Breast epithelium (tissue), 4 donors: ENCODE measurements at regions not wholly inside any gene's neighbourhood (a gene's known extent, or its start where the extent isn't known, plus 50 kb on each side); places are given as distances from the start of the nearest gene placed in this dataset.
A peak's percentile ranks its signal among the peaks of the same experiment; 100 is the strongest.

Experiments
- DNase-seq, 2 donors: peaks; one replicate each; pipeline ENCODE4 v3.0.0-alpha.2; 2019; ENCODE audit warnings: low spot score in 2 of 2
- H3K27ac ChIP-seq, 2 donors: fragments of 200-600 bp; sonication (generic) in 1 of 2; one replicate each; pipeline ENCODE4 v1.5.1; 2016 to 2019; ENCODE audit warnings: mild to moderate bottlenecking in 1 of 2
- H3K27me3 ChIP-seq, 2 donors: fragments of 200-600 bp; sonication (generic) in 1 of 2; one replicate each; pipeline versions ENCODE4 v1.5.1 to v1.6.0; 2017 to 2019; ENCODE audit warnings: control low read depth in 1 of 2, mild to moderate bottlenecking in 1 of 2
- H3K36me3 ChIP-seq: fragments of 200-600 bp; one replicate; pipeline ENCODE4 v1.5.1; 2019
- H3K4me1 ChIP-seq, 2 donors: fragments of 200-600 bp; sonication (generic); one replicate each; pipeline ENCODE4 v1.5.1; 2016 to 2019; ENCODE audit warnings: control low read depth in 1 of 2
- H3K4me3 ChIP-seq, 3 donors: fragments of 200-600 bp; sonication (generic); 1 replicate in 2 of 3; 2 replicates in 1 of 3; pipeline ENCODE4 v1.5.1; 2016 to 2019; ENCODE audit warnings: mild to moderate bottlenecking in 3 of 3, moderate library complexity in 2 of 3
- H3K9me3 ChIP-seq, 2 donors: fragments of 200-600 bp; sonication (generic) in 1 of 2; one replicate each; pipeline ENCODE4 v1.5.1; 2016 to 2019; ENCODE audit warnings: control low read depth in 1 of 2
- CTCF ChIP-seq, 3 donors: fragments of 450-650 bp; IDR thresholded peaks; one replicate each; pipeline ENCODE4 v1.5.1; 2016 to 2017; ENCODE audit warnings: antibody characterized with exemption in 3 of 3, mild to moderate bottlenecking in 3 of 3, moderate library complexity in 3 of 3
- POLR2A ChIP-seq: fragments of 450-650 bp; IDR thresholded peaks from one replicate; pipeline ENCODE4 v1.6.1; 2016; ENCODE audit warnings: antibody characterized with exemption, mild to moderate bottlenecking, moderate library complexity
- POLR2AphosphoS5 ChIP-seq, 3 donors: sonication (generic); formaldehyde crosslinking; IDR thresholded peaks; one replicate each; pipeline ENCODE4 v1.6.1; 2017; ENCODE audit warnings: antibody characterized with exemption in 3 of 3
- intact Hi-C: fragments of 100-400 bp; cut with DNase I; formaldehyde crosslinking; loops from one replicate; pipeline ENCODE4 v1.15.1; 2023; ENCODE audit warnings: low total_unique reads

- no peak overlapping the region for H3K27ac ChIP-seq
- H3K36me3 ChIP-seq: no peaks in the 10 kb centered on the region
- H3K27me3 ChIP-seq: no peaks in the 10 kb centered on the region
- H3K4me3 ChIP-seq: no peak overlapping the region
- H3K9me3 ChIP-seq: no peaks in the 10 kb centered on the region
- H3K4me1 ChIP-seq: no peaks in the 10 kb centered on the region
- TF ChIP-seq POLR2A (no peak), CTCF (IDR thresholded peaks at IDR 0.05) (no peak), POLR2AphosphoS5 (IDR thresholded peaks at IDR 0.05) (no peak)
- intact Hi-C loops: no loop called here
- no peak for DNase-seq
Observed at GRCh38 chr5:2320611-2321010, 430.9 kb downstream of the IRX2 start.

GRCh38 chr5:2317540-2317939 is 433.9 kb downstream of the IRX2 start:
- no peak for TF ChIP-seq CTCF (IDR thresholded peaks at IDR 0.05)
- Histone ChIP-seq H3K4me1 (no peaks in the 10 kb centered on the region), H3K27ac (no peak overlapping the region), H3K36me3 (no peaks in the 10 kb centered on the region), H3K9me3 (no peaks in the 10 kb centered on the region), H3K27me3 (no peaks in the 10 kb centered on the region), H3K4me3 (no peak overlapping the region)
- intact Hi-C loops: no loop called here
- DNase-seq: no peak

- no peaks in the 10 kb centered on the region for H3K27me3 ChIP-seq
- TF ChIP-seq CTCF (IDR thresholded peaks at IDR 0.05) (no peak), POLR2AphosphoS5 (IDR thresholded peaks at IDR 0.05) (no peak), POLR2A (no peak)
- no peak for DNase-seq
- H3K4me3 ChIP-seq: no peak overlapping the region
- intact Hi-C loops: no loop called here
- H3K9me3 ChIP-seq: no peaks in the 10 kb centered on the region
- no peaks in the 10 kb centered on the region for H3K36me3 ChIP-seq
- H3K4me1 ChIP-seq: no peaks in the 10 kb centered on the region
- H3K27ac ChIP-seq: no peak overlapping the region
Observed at GRCh38 chr5:2311851-2312250, 429.1 kb upstream of the IRX4 start.

GRCh38 chr5:2310946-2311345 is 428.2 kb upstream of the IRX4 start:
- Histone ChIP-seq H3K36me3 (no peaks in the 10 kb centered on the region), H3K4me3 (no peak overlapping the region), H3K4me1 (no peaks in the 10 kb centered on the region), H3K27me3 (no peaks in the 10 kb centered on the region), H3K27ac (no peak overlapping the region), H3K9me3 (no peaks in the 10 kb centered on the region)
- intact Hi-C loops: no loop called here
- peak in 1 of 2 donors; percentile 27 for DNase-seq
- TF ChIP-seq POLR2A (no peak), CTCF (IDR thresholded peaks at IDR 0.05) (no peak), POLR2AphosphoS5 (IDR thresholded peaks at IDR 0.05) (no peak)

- intact Hi-C loops: no loop called here
- peak in 1 of 2 donors; percentile 34 for DNase-seq
- Histone ChIP-seq H3K4me1 (no peaks in the 10 kb centered on the region), H3K4me3 (no peak overlapping the region), H3K27me3 (no peaks in the 10 kb centered on the region), H3K9me3 (no peaks in the 10 kb centered on the region), H3K36me3 (no peaks in the 10 kb centered on the region), H3K27ac (no peak overlapping the region)
- TF ChIP-seq CTCF (IDR thresholded peaks at IDR 0.05): no peak
- TF ChIP-seq POLR2AphosphoS5 (IDR thresholded peaks at IDR 0.05): no peak
- no peak for TF ChIP-seq POLR2A
Observed at GRCh38 chr5:2307631-2308030, 424.9 kb upstream of the IRX4 start.
